ENCODE measurements at regions not wholly inside any gene's neighbourhood (a gene's known extent, or its start where the extent isn't known, plus 50 kb on each side); places are given as distances from the start of the nearest gene placed in this dataset.
"Not testable (repeated sequence)": the region's sequence is repeated elsewhere in the genome, so short reads cannot be mapped to it uniquely, and the experiment has no call there.

- in situ Hi-C loops (cut with HindIII; ENCODE audit: low sequenced_read_pairs); DNase-seq (ENCODE audit: low spot score): not testable (repeated sequence)
Observed at GRCh38 chr2:215889240-215889969, 123.9 kb downstream of the MREG start.

- no peak for DNase-seq (ENCODE audit: low spot score)
- in situ Hi-C loops (cut with HindIII; ENCODE audit: low sequenced_read_pairs) = no loop called here
Observed at GRCh38 chr2:215888680-215889079, 124.7 kb downstream of the MREG start.

- in situ Hi-C loops (cut with HindIII; ENCODE audit: low sequenced_read_pairs) = no loop called here
- no peak for DNase-seq (ENCODE audit: low spot score)
Observed at GRCh38 chr2:215887303-215887702, 126.0 kb downstream of the MREG start.

GRCh38 chr2:215886022-215886421, 127.3 kb downstream of the MREG start:
- in situ Hi-C loops (cut with HindIII; ENCODE audit: low sequenced_read_pairs) = no loop called here

GRCh38 chr2:215885536-215885935, 127.8 kb downstream of the MREG start:
- DNase-seq (ENCODE audit: low spot score) = no peak
- in situ Hi-C loops (cut with HindIII; ENCODE audit: low sequenced_read_pairs) = no loop called here

More at GRCh38 chr2:215886022-215886421, 127.3 kb downstream of the MREG start:
- no peak for DNase-seq (ENCODE audit: low spot score)

- no peak for DNase-seq (ENCODE audit: low spot score)
- in situ Hi-C loops (cut with HindIII; ENCODE audit: low sequenced_read_pairs) = no loop called here
Observed at GRCh38 chr2:215884451-215885087, 128.8 kb downstream of the MREG start.

GRCh38 chr2:215883799-215884198, 129.6 kb downstream of the MREG start:
- in situ Hi-C loops (cut with HindIII; ENCODE audit: low sequenced_read_pairs) = no loop called here
- DNase-seq (ENCODE audit: low spot score) = no peak

- no peak for DNase-seq (ENCODE audit: low spot score)
- in situ Hi-C loops (cut with HindIII; ENCODE audit: low sequenced_read_pairs) = no loop called here
Observed at GRCh38 chr2:215882689-215883088, 130.7 kb downstream of the MREG start.

GRCh38 chr2:215881582-215881981, 131.8 kb downstream of the MREG start:
- in situ Hi-C loops (cut with HindIII; ENCODE audit: low sequenced_read_pairs) = no loop called here

GRCh38 chr2:215880970-215881369, 132.4 kb downstream of the MREG start:
- in situ Hi-C loops (cut with HindIII; ENCODE audit: low sequenced_read_pairs) = no loop called here
- DNase-seq (ENCODE audit: low spot score) = no peak

More at GRCh38 chr2:215881582-215881981, 131.8 kb downstream of the MREG start:
- DNase-seq (ENCODE audit: low spot score) = no peak

- in situ Hi-C loops (cut with HindIII; ENCODE audit: low sequenced_read_pairs) = no loop called here
- DNase-seq (ENCODE audit: low spot score) = no peak
Observed at GRCh38 chr2:215879977-215880940, 133.1 kb downstream of the MREG start.

- in situ Hi-C loops (cut with HindIII; ENCODE audit: low sequenced_read_pairs) = no loop called here
- DNase-seq (ENCODE audit: low spot score) = no peak
Observed at GRCh38 chr2:215879331-215879730, 134.0 kb downstream of the MREG start.

- in situ Hi-C loops (cut with HindIII; ENCODE audit: low sequenced_read_pairs) = no loop called here
- no peak for DNase-seq (ENCODE audit: low spot score)
Observed at GRCh38 chr2:215878476-215879063, 134.8 kb downstream of the MREG start.

GRCh38 chr2:215876937-215877238, 136.5 kb downstream of the MREG start:
- in situ Hi-C loops (cut with HindIII; ENCODE audit: low sequenced_read_pairs) = no loop called here
- no peak for DNase-seq (ENCODE audit: low spot score)

- in situ Hi-C loops (cut with HindIII; ENCODE audit: low sequenced_read_pairs) = no loop called here
Observed at GRCh38 chr2:215876139-215876936, 137.0 kb downstream of the MREG start.

GRCh38 chr2:215874418-215874817, 138.9 kb downstream of the MREG start:
- in situ Hi-C loops (cut with HindIII; ENCODE audit: low sequenced_read_pairs) = no loop called here
- no peak for DNase-seq (ENCODE audit: low spot score)

More at GRCh38 chr2:215876139-215876936, 137.0 kb downstream of the MREG start:
- DNase-seq (ENCODE audit: low spot score) = no peak

- no peak for DNase-seq (ENCODE audit: low spot score)
Observed at GRCh38 chr2:215870986-215871385, 142.4 kb downstream of the MREG start.

GRCh38 chr2:215870088-215870490, 143.3 kb downstream of the MREG start:
- DNase-seq (ENCODE audit: low spot score) = no peak
- in situ Hi-C loops (cut with HindIII; ENCODE audit: low sequenced_read_pairs) = no loop called here

More at GRCh38 chr2:215870986-215871385, 142.4 kb downstream of the MREG start:
- in situ Hi-C loops (cut with HindIII; ENCODE audit: low sequenced_read_pairs) = no loop called here

Data from G401 (cell line).